NK-92 (cell line): ENCODE measurements at regions not wholly inside any gene's neighbourhood (a gene's known extent, or its start where the extent isn't known, plus 50 kb on each side); places are given as distances from the start of the nearest gene placed in this dataset.
"Not testable (repeated sequence)": the region's sequence is repeated elsewhere in the genome, so short reads cannot be mapped to it uniquely, and the experiment has no call there.

ENCODE experiments used
- DNase-seq: peaks from one replicate; lab custom pipeline; 2025; ENCODE audit not compliant: unreplicated experiment; lab: John Stamatoyannopoulos, UW

DNA sequence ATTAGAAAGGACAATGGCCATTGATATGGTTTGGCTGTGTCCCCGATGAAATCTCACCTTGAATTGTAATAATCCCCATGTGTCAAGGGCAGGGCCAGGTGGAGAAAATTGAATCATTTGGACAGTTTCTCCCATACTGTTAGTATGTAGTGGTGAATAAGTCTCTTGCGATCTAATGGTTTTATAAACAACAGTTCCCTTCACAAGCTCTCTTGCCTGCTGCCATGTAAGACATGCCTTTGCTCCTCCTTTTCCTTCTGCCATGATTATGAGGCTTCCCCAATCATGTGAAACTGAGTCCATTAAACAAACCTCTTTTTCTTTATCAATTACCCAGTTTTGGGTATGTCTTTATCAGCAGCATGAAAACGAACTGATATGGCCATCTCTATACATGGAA lies 302.7 kb downstream of the SFMBT2 start:
- no peak for DNase-seq

DNA sequence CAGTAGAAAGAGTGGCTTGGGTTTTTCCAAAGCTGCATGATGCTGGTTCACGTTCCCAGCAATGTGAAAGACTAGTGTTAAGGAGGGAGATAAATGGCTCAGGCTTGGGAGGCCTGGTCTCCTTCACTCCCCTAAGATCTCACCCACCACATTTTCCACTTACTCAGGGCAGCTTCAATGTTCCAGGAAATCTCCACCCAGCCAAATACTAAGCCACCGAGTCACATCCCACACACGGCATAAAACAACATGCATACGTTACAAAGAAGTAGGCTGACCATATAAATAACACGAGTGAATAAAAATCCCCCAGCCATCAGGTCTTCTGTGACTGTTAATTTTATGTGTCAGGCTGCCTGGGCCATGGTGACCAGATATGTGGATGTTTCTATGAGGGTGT lies 303.5 kb downstream of the SFMBT2 start:
- DNase-seq: no peak

DNA sequence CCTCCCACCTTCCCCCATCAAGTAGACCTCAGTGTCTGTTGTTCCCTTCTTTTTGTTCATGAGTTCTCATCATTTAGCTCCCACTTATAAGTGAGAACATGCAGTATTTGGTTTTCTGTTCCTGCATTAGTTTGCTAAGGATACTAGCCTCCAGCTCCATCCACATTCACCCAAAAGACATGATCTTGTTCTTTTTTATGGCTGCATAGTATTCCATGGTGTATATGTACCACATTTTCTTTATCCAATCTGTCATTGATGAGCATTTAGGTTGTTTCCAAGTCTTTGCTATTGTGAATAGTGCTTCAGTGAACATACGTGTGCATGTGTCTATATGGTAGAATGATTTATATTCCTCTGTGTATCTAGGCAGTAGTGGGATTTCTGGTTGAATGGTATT lies 306.5 kb downstream of the SFMBT2 start:
- not testable (repeated sequence) for DNase-seq

DNA sequence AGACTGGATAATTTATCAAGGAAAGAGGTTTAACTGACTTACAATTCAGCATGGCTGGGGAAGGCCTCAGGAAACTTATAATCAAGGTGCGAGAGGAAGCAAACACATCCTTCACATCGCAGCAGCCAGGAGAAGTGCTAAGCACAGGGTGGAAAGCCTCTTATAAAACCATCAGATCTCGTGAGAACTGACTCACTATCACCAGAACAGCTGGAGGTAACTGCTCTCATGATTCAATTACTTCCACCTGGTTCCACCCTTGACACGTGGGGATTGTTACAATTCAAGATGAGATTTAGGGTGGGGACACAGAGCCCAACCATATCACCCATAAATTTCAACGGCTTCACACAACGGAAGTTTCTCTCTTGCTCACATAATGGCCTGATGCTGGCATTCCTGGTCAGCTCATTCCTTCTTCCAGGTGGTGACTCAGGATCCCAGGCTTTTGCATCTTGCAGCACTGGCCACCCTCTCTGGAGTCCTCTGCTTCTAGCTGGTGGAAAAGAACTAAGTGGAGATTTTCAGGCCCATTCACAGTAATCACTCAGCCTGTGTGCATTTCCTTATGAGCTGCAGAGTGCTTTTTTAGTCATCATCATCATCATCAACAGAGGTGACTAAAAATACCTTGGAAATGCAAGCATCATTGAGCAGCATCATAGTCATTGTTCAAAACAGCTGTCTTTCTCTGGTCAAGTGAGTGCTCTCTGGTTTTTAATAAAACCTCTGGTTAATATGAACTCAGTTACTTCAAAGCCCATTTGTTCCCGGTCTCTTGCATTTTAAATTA lies 308.1 kb downstream of the SFMBT2 start:
- no peak for DNase-seq

DNA sequence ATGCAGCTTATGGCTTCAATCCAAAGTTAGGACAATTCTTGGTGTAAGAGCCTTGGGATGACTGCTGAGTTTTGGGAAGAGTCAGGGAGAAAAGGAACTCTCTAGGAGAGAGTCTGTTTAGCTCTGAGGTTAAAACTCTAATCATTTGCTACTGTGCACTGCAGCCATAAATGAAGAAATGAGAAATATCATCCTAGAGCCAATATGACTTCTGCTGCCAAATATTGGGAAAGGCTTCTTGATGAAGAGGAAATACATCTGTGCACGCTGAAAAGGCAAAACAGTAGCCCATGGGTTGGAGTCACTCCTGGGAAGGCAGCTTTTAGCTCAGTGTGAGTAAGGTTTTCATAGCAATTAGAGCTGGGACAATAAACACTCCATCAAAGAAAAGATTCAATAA lies 308.8 kb downstream of the SFMBT2 start:
- DNase-seq: no peak

DNA sequence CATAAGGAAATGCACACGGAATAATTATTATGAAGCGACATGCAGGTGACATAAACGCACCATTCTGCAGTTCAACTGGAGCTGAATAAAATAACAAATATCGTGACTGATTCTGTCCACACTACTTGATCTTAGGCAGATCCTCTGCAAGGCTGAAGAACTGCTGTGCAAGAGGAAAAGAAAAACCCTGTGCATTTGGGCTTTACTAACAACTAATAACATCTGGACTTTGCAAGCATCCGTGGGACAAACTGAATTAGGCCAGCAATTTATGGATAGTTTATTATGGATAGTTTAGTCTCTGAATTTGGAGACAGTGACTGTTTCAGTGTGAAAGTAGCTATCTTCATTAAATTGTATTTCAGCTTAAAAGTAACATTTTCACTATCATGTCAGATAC lies 309.4 kb downstream of the SFMBT2 start:
- no peak for DNase-seq

DNA sequence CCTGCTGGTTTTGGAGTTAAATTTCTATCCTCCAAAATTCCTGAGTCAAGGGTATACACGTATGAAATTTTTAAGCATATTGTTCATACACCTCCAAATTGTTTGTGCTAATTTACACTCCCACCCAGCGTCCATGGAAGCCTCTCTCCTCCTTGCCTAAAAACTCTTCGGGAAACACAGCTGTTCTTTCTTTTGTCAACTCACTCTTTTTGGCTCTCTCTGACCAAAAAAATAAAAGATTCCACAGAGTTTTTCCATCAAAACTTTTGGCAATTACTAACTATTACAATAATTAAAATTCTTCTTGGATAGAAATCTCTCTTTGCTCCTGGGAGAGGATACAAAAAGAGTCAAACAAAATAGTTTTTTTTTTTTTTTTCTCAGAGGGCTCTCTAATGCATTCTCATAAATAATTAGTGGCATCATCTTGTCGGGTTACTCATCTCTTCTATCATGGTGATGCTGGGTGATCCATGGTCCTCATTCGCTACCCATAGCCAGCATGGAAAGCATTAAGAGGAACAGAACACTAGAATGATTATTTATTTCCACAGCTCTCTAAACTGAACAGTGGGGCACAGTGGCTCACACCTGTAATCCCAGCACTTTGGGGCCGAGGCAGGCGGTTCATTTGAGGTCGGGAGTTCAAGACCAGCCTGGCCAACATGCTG lies 310.7 kb downstream of the SFMBT2 start:
- DNase-seq: no peak

DNA sequence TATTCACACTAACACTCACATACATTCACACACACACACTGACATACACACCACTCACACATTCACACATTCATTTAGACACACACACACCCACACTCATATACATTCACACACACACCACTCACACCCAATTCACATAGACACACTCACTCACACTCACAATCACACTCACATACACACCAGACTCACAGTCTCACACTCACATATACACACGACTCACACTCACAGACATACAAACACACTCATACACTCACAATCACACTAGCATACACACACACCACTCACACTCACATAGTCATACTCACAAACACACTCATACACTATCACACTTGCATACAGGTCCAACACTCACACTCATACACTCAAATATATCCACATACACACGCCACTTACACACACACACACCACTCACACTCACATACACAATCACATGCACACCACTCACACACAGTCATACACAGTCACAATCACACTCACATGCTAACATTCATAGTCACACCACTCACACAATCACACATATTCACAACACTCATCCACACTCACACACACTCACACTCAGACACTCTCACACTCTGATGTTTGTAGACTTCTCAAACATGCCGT lies 312.6 kb downstream of the SFMBT2 start:
- DNase-seq: no peak

DNA sequence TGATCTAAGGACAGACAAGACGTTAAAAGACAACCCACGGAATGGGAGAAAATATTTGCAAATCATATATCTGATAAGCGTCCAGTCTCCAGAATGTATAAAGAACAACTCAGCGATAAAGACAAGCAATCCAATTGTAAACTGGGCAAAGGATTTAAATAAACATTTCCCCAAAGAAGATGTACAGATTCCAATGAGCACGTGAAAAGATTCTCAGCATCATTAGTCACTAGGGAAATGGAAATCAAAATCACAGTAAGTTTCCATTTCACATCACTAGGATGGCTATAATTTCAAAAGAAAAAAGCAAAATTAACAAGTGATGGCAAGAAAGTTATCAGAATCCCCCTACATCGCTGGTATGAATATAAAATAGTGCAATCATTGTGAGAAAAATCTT lies 316.1 kb downstream of the SFMBT2 start:
- no peak for DNase-seq

DNA sequence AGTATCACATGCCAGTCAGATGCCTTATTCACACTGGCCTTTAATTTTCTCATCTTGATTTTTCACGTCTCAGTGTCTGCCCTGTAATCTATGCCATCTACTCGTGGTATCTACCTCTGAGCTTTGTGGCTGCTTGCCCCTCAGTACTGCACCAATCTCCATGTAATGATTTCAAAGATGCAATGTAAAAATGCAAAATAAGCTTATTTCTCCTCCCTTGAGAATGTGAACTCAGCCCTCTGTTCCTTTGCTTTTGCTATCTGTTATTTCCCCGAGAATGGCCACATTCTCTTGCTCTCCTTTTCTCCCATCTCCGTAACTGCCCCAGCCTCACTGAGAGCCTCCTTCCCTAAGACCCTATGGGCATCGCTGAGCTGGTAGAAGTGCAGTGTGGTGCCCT lies 317.5 kb downstream of the SFMBT2 start:
- DNase-seq: no peak

DNA sequence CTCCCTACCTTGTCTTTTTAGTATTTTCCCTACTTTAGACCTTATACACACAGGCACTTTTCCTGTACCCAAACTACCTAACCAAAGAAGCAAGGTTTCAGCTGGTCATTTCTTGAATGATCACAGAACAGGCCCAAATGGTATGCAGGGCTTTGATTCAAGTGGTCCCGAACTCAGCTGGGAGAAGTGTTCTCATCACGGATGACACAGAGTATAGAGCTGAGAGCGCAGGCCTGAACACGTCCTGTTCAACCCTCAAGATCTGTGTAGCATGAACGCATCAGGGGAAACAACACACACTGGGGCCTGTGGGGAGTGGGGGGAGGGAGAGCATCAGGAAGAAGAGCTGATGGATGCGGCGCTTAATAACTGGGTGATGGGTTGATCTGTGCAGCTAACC lies 318.2 kb downstream of the SFMBT2 start:
- no peak for DNase-seq

DNA sequence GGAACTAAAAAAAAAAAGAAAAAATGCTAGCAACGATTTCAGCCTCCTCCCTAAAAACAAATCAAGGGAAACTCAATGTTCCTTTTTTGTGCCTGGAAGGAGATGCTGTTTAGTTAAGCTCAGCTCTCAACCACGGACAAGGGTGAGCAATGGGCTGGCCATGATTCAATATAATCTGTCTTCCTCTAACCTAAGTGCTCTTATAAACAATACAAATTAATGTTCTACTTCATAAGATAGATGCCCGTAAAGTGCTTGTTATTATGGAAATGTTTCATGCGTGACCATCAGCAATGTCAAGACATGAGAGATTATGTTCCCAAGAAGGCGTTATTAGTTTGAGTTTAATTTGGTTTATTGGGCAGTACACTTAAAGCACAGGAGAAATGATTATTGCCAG lies 320.3 kb downstream of the SFMBT2 start:
- DNase-seq: no peak

DNA sequence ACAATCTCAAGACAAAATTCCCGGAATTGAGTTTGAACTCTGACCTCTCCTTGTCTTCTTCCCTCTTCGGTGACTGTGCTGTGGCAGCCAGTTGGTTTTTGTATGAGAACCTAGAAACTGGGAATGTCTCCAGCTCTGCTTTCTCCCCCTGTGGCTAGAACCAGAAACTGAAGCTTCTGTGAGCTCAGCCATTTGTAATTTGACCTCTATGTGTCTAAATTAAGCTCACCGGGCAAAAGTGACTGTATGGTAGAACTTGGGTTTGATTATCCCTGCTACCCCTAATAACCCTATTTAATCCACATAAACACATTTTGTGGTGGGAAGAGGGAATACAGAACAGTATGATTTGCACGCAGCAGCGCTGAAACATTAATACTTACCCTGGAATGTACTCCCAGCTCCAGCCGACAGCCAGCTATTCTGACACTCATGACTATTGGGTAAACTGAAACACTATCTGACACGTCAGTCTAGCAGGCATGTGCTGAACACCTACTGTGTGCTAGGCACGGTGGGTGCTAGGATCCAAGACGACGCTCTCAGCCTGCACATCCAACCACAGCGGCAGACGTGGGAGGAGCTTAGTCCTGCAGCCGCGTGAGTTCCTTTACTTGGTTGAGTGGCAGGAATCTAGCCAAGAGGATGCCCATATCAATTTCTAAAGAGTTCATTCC lies 324.8 kb downstream of the SFMBT2 start:
- DNase-seq: no peak

DNA sequence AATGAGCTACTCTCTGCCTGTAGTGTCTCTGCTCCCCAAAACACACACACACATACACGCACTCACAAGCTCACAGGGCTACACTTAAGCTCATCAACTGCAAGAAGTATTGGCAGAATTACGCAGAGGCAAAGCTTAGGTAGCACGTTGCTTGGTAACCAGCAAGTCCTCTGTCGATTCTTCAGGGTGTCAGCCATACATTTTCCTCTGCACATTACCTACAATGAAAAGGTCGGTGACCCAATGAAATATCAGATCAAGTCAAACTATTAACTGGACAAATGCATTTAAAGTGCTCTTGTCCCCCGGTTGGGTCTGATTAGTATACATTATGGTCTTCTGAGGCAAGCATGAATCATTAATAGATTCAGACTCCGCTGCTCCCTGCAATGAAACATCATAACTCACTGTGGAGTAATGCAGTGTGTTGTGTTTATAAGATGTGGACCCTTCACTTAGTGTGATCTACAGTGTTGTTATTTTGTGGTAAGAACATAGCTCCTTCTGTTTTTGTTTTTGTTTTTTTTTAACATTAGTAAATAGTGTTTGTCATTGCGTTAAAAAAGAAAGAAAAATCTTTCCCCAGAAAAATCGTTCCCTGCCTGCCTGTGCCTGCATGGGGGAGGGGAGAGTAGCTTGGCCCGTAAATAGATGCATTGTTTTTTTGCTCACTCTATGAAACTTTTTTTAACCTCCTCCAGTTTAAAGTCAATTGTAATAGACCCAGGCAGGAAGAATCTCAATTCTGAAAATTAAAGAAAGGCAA lies 325.5 kb downstream of the SFMBT2 start:
- DNase-seq: no peak

DNA sequence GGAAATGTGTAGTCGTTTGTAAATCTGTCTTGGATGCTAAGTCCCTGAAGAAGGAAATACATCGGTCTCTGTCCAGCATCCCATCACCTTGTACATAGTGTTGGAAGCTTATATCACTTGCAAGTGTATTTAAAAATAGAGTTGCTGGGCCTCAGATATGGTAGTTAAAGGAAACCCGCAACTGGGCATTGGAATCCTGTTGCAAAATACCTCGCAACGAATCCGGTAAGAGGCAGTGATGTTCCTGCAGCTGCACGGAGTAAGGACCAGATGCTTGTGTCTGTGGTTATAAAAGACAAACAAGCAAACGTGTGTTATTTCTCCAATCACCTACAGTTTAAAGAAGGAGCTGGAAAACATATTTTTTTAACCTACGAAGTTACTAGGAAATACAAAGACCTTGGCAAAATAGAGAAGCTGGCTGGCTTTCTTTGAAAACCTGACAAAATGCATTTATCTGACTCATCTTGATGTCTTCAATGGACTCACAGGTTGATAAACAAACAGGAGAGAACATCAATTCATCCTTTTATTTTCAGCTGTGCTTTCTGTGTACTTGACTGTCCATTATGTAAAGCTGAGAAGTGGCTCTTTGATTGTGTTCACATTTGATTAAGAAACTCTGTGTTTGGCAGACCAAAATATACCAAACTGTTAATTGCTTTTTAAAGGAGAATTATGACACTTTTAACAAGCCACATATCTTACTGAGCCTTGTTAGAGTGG lies 326.4 kb downstream of the SFMBT2 start:
- no peak for DNase-seq

DNA sequence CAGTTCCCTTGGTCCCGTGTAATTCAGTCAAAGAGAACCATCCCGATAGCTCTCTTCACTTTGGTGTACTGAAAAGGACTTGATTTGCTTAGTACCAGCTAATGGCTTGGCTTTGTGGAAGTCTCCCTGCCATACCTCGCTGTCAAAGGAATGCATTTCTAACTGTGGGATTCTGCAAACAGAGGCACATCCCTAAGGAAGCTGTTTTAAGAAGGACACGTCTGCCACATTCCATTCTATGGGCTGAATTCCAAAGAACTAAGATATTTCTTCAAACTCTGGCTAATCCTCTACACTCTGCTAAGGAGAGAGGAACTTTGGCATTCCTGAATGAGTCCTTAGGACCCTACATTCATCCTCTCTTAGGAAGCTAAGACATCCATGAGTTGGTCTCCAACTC lies 327.9 kb downstream of the SFMBT2 start:
- no peak for DNase-seq

DNA sequence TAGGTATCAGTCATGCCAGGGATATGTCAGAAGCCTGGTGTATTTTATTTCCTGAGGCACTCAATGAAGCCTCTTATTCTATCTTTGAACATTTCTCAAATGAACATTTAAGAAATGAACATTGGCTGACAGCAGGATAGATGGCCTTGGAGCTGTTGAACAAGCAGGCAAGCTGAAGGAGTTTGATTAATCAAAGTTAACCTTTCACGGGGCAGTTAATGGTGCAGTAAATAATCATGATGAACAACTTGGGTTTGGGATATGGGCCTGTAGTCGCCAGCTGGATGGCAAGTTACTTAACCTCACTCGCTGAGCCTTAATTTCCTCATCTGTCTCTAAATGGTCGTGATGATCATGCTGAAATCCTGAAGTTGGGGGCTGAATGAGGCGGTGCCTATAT lies 333.0 kb downstream of the SFMBT2 start:
- no peak for DNase-seq

DNA sequence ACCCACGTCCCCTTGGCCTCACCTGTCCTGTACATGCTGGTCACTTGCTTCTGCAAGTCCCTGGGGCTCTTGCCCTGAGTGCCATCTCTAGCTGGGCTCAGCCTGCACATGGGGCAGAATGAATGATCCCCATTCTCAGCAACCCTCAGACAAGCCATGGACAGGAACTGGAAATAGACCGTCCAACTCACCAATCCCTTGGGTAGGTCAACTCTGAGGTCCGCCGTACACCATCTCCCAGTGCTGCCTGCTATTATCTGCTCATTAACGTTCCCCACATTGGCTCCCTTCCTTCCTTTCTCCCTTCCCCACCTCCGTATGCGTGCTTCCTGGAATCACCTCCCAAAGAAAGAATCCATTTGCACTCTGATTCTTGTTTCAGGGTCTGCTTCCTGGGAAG lies 335.0 kb downstream of the SFMBT2 start:
- no peak for DNase-seq

DNA sequence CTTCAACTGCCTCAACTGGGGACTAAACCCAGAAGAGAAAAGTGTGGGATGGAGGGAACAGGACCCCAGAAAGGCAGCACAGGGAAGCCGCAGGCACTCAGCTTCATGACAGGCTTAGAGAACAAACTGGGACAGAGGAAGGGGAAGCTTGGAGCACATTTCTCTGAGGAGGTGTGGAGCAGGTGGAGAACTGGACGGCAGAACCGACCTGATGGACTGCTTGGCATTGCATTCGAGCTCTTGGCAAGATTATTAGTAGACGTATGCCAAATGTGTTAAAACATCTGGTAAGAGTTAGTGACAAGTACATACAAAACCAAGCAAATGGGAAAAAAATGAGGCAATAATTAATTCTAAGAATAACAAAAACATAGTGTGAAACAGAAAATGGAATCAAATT lies 335.7 kb downstream of the SFMBT2 start:
- no peak for DNase-seq

DNA sequence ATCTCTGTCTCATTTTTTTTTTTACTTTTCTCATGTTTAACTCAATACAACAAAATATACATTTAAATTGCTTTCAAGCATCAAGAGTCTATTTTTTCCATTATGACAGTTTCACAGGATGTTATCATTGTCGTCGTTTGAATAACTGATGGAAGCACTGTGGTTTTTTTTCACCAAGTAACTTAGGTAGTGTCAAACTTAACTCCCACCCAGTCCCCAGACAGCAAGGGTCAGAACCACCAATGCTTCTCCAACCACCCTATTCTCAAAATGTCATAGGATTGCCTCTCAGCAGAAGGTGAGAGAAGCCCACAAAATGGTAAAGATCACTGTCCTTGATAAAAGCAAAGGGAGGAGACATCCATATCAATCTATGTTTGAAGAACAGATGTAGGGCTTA lies 339.4 kb downstream of the SFMBT2 start:
- DNase-seq: no peak
